HepG2 (cell line): ENCODE measurements at regions not wholly inside any gene's neighbourhood (a gene's known extent, or its start where the extent isn't known, plus 50 kb on each side); places are given as distances from the start of the nearest gene placed in this dataset.
"Not testable (repeated sequence)": the region's sequence is repeated elsewhere in the genome, so short reads cannot be mapped to it uniquely, and the experiment has no call there.

Experiments
- CENPX ChIP-seq: sonication (generic); formaldehyde crosslinking; IDR thresholded peaks from 2 replicates; pipeline ENCODE4 v1.9.0; 2021; ENCODE audit warnings: mild to moderate bottlenecking, missing genetic modification reagents, moderate library complexity
- FOXO4 ChIP-seq: sonication (generic); formaldehyde crosslinking; conservative IDR thresholded peaks from 2 replicates; pipeline ENCODE4 v1.8.1; 2023; ENCODE audit warnings: missing genetic modification reagents
- NPAS2 ChIP-seq: sonication (generic); formaldehyde crosslinking; IDR thresholded peaks from 2 replicates; pipeline ENCODE4 v1.8.0; 2022; ENCODE audit warnings: mild to moderate bottlenecking, missing genetic modification reagents, borderline replicate concordance
- POLR2G ChIP-seq: fragments of 200-400 bp; formaldehyde crosslinking; IDR thresholded peaks from 2 replicates; pipeline ENCODE4 v1.6.1; 2018; ENCODE audit warnings: mild to moderate bottlenecking, low read depth, low read length, moderate library complexity
- XBP1 ChIP-seq: sonication (generic); formaldehyde crosslinking; IDR thresholded peaks from 2 replicates; pipeline ENCODE4 v1.5.0; 2020; ENCODE audit warnings: missing genetic modification reagents
- ZNF230 ChIP-seq: sonication (generic); formaldehyde crosslinking; IDR thresholded peaks from 2 replicates; pipeline ENCODE4 v1.4.0; 2020; ENCODE audit warnings: mild to moderate bottlenecking, missing genetic modification reagents
- ZNF543 ChIP-seq: sonication (generic); formaldehyde crosslinking; IDR thresholded peaks from 2 replicates; pipeline ENCODE4 v1.4.0; 2020; ENCODE audit warnings: mild to moderate bottlenecking, missing genetic modification reagents
- TF ChIP-seq, protein P1 (sequence below), 2 experiments: IDR thresholded peaks; 2 replicates each; pipeline ENCODE4 v1.6.1; 2011 to 2012; ENCODE audit warnings: low read length in 2 of 2, borderline replicate concordance in 1 of 2, low read depth in 1 of 2, mild to moderate bottlenecking in 1 of 2, moderate library complexity in 1 of 2
- TF ChIP-seq, protein P2 (sequence below): sonication (generic); formaldehyde crosslinking; IDR thresholded peaks from 2 replicates; pipeline ENCODE4 v1.4.0; 2020; ENCODE audit warnings: missing genetic modification reagents

DNA sequence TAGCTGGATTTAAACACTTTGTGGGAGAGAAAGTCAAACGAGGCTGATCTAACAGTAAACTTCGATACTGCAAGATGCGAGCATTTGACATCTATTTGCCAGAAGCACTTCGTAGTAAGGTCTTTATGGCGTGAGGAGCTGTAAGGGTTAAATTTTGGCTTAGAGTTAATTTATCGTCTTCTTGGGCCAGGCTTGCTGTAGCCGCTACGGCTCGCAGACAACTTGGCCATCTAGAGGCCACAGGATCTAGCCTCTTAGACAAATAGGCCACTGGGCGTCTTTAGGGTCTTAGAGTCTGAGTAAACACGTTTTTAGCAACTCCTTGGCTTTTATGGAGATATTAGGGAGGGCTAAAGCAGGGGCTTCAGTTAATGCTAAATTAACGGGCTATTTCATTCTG lies 165.6 kb upstream of the CCZ1B start:
- not testable (repeated sequence) for TF ChIP-seq CENPX (CRISPR knock-in tag); ZNF543; XBP1 (CRISPR knock-in tag); POLR2G; NPAS2 (CRISPR knock-in tag); ZNF230 (CRISPR knock-in tag); FOXO4 (CRISPR knock-in tag)
- TF ChIP-seq, protein P1, sequence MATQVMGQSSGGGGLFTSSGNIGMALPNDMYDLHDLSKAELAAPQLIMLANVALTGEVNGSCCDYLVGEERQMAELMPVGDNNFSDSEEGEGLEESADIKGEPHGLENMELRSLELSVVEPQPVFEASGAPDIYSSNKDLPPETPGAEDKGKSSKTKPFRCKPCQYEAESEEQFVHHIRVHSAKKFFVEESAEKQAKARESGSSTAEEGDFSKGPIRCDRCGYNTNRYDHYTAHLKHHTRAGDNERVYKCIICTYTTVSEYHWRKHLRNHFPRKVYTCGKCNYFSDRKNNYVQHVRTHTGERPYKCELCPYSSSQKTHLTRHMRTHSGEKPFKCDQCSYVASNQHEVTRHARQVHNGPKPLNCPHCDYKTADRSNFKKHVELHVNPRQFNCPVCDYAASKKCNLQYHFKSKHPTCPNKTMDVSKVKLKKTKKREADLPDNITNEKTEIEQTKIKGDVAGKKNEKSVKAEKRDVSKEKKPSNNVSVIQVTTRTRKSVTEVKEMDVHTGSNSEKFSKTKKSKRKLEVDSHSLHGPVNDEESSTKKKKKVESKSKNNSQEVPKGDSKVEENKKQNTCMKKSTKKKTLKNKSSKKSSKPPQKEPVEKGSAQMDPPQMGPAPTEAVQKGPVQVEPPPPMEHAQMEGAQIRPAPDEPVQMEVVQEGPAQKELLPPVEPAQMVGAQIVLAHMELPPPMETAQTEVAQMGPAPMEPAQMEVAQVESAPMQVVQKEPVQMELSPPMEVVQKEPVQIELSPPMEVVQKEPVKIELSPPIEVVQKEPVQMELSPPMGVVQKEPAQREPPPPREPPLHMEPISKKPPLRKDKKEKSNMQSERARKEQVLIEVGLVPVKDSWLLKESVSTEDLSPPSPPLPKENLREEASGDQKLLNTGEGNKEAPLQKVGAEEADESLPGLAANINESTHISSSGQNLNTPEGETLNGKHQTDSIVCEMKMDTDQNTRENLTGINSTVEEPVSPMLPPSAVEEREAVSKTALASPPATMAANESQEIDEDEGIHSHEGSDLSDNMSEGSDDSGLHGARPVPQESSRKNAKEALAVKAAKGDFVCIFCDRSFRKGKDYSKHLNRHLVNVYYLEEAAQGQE (IDR thresholded peaks at IDR 0.05; ENCODE audit: borderline replicate concordance in 1 of 2, low read depth in 1 of 2, low read length in 2 of 2), result not testable (repeated sequence)
- TF ChIP-seq, protein P2, sequence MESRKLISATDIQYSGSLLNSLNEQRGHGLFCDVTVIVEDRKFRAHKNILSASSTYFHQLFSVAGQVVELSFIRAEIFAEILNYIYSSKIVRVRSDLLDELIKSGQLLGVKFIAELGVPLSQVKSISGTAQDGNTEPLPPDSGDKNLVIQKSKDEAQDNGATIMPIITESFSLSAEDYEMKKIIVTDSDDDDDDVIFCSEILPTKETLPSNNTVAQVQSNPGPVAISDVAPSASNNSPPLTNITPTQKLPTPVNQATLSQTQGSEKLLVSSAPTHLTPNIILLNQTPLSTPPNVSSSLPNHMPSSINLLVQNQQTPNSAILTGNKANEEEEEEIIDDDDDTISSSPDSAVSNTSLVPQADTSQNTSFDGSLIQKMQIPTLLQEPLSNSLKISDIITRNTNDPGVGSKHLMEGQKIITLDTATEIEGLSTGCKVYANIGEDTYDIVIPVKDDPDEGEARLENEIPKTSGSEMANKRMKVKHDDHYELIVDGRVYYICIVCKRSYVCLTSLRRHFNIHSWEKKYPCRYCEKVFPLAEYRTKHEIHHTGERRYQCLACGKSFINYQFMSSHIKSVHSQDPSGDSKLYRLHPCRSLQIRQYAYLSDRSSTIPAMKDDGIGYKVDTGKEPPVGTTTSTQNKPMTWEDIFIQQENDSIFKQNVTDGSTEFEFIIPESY (CRISPR knock-in tag), result not testable (repeated sequence)
